GM12873 (cell line): ENCODE measurements at regions not wholly inside any gene's neighbourhood (a gene's known extent, or its start where the extent isn't known, plus 50 kb on each side); places are given as distances from the start of the nearest gene placed in this dataset.

Experiments
- CTCF ChIP-seq: IDR thresholded peaks from 2 replicates; pipeline ENCODE4 v1.5.1; 2012; ENCODE audit warnings: low read depth, mild to moderate bottlenecking, moderate library complexity, low read length, control low read depth; ENCODE audit not compliant: insufficient read depth; ENCODE audit errors: missing control alignments

- no peak for TF ChIP-seq CTCF
These were observed 179.2 kb upstream of the POU3F1 start for GRCh38 chr1:38225745-38226144.

- no peak for TF ChIP-seq CTCF
These were observed 176.8 kb upstream of the POU3F1 start for GRCh38 chr1:38223391-38223790.

- TF ChIP-seq CTCF = no peak
These were observed 176.3 kb upstream of the POU3F1 start for GRCh38 chr1:38222891-38223290.

GRCh38 chr1:38221006-38221649 is 174.5 kb upstream of the POU3F1 start:
- no peak for TF ChIP-seq CTCF

- TF ChIP-seq CTCF = no peak
These were observed 170.7 kb upstream of the POU3F1 start for GRCh38 chr1:38217316-38217715.

GRCh38 chr1:38213646-38214434 is 167.2 kb upstream of the POU3F1 start:
- TF ChIP-seq CTCF = no peak

- TF ChIP-seq CTCF = no peak
These were observed 164.2 kb upstream of the POU3F1 start for GRCh38 chr1:38210895-38211177.
